SK-N-SH treated with all-trans-retinoic acid at 6 μM for 48 hours (cell line): ENCODE measurements at regions not wholly inside any gene's neighbourhood (a gene's known extent, or its start where the extent isn't known, plus 50 kb on each side); places are given as distances from the start of the nearest gene placed in this dataset.

Experiments used
- ATAC-seq: fragments of 200-7000 bp; cut with Tn5 transposase; 3 replicates; pipeline ENCODE4 v1.9.1; 2020; ENCODE audit warnings: mild to moderate bottlenecking, moderate library complexity
- ARNTL ChIP-seq: fragments of 450-650 bp; formaldehyde crosslinking; IDR thresholded peaks from 2 replicates; pipeline ENCODE4 v1.5.0; 2020; ENCODE audit warnings: low read depth, mild to moderate bottlenecking, moderate library complexity, borderline replicate concordance
- BACH2 ChIP-seq: fragments of 250-450 bp; sonication (Bioruptor Pico); IDR thresholded peaks from 2 replicates; pipeline ENCODE4 v1.9.0; 2021; ENCODE audit warnings: mild to moderate bottlenecking, borderline replicate concordance
- CREB5 ChIP-seq: fragments of 250-450 bp; sonication (Bioruptor Pico); IDR thresholded peaks from 2 replicates; pipeline ENCODE4 v1.5.1; 2020; ENCODE audit warnings: low read depth, mild to moderate bottlenecking, moderate library complexity
- ESRRG ChIP-seq: fragments of 250-450 bp; sonication (Bioruptor Pico); IDR thresholded peaks from 2 replicates; pipeline ENCODE4 v1.6.1; 2021; ENCODE audit warnings: mild to moderate bottlenecking
- ISL1 ChIP-seq: fragments of 250-450 bp; sonication (Bioruptor Pico); IDR thresholded peaks from 2 replicates; pipeline ENCODE4 v2.1.2; 2022; ENCODE audit warnings: mild to moderate bottlenecking, moderate library complexity
- POU6F1 ChIP-seq: fragments of 250-450 bp; sonication (Bioruptor Pico); IDR thresholded peaks from 2 replicates; pipeline ENCODE4 v1.8.0; 2021; ENCODE audit warnings: low read depth, mild to moderate bottlenecking, moderate library complexity, borderline replicate concordance
- PPARA ChIP-seq: fragments of 250-450 bp; sonication (Bioruptor Pico); IDR thresholded peaks from 2 replicates; pipeline ENCODE4 v1.5.0; 2020; ENCODE audit warnings: mild to moderate bottlenecking, borderline replicate concordance
- RARB ChIP-seq: fragments of 250-450 bp; sonication (Bioruptor Pico); IDR thresholded peaks from 2 replicates; pipeline ENCODE4 v1.8.0; 2021; ENCODE audit warnings: mild to moderate bottlenecking, moderate library complexity
- SNAI2 ChIP-seq: fragments of 250-450 bp; sonication (Bioruptor Pico); IDR thresholded peaks from 2 replicates; pipeline ENCODE4 v1.5.0; 2020; ENCODE audit warnings: mild to moderate bottlenecking, moderate library complexity
- TCF4 ChIP-seq: fragments of 250-450 bp; sonication (Bioruptor Pico); IDR thresholded peaks from 2 replicates; pipeline ENCODE4 v1.8.0; 2021; ENCODE audit warnings: mild to moderate bottlenecking, moderate library complexity, borderline replicate concordance
- TOX ChIP-seq: fragments of 250-450 bp; sonication (Bioruptor Pico); IDR thresholded peaks from 2 replicates; pipeline ENCODE4 v1.8.0; 2021; ENCODE audit warnings: mild to moderate bottlenecking, moderate library complexity, borderline replicate concordance
- ZC3H10 ChIP-seq: fragments of 250-450 bp; sonication (Bioruptor Pico); IDR thresholded peaks from 2 replicates; pipeline ENCODE4 v1.5.1; 2021; ENCODE audit warnings: mild to moderate bottlenecking, moderate library complexity
- ZFP3 ChIP-seq: fragments of 250-450 bp; sonication (Bioruptor Pico); IDR thresholded peaks from 2 replicates; pipeline ENCODE4 v1.5.0; 2020; ENCODE audit warnings: mild to moderate bottlenecking, moderate library complexity
- ZFP30 ChIP-seq: fragments of 450-650 bp; formaldehyde crosslinking; IDR thresholded peaks from 2 replicates; pipeline ENCODE4 v1.5.0; 2022; ENCODE audit warnings: mild to moderate bottlenecking, moderate library complexity
- ZNF565 ChIP-seq: fragments of 450-650 bp; formaldehyde crosslinking; conservative IDR thresholded peaks from 2 replicates; pipeline ENCODE4 v1.5.0; 2020; ENCODE audit warnings: low read depth, mild to moderate bottlenecking, moderate library complexity

GRCh38 chr6:125481056-125481455 lies 179.3 kb upstream of the HDDC2 start:
- no peak for ATAC-seq
- TF ChIP-seq SNAI2 (CRISPR knock-in tag): no peak
- no peak for TF ChIP-seq TCF4 (CRISPR knock-in tag)
- no peak for TF ChIP-seq RARB
- TF ChIP-seq POU6F1 (CRISPR knock-in tag): no peak
- TF ChIP-seq ZFP30 (CRISPR knock-in tag): no peak
- TF ChIP-seq ESRRG (CRISPR knock-in tag): no peak
- TF ChIP-seq, all 23 proteins: peak for 0

- no peak for ATAC-seq
- no peak for TF ChIP-seq RARB
- no peak for TF ChIP-seq CREB5 (CRISPR knock-in tag)
- TF ChIP-seq ZNF565: no peak
- no peak for TF ChIP-seq ZFP30 (CRISPR knock-in tag)
- TF ChIP-seq ZFP3 (CRISPR knock-in tag): no peak
- TF ChIP-seq ARNTL (CRISPR knock-in tag): no peak
Observed at GRCh38 chr6:125485757-125486156, 184.0 kb upstream of the HDDC2 start.

- no peak for ATAC-seq
- TF ChIP-seq POU6F1 (CRISPR knock-in tag) (no peak), BACH2 (CRISPR knock-in tag) (no peak)
- TF ChIP-seq, all 23 proteins: peak for 0
Observed at GRCh38 chr6:125486881-125487280, 185.1 kb upstream of the HDDC2 start.

- TF ChIP-seq BACH2 (CRISPR knock-in tag): no peak
- no peak for TF ChIP-seq ISL1
- no peak for TF ChIP-seq TOX (CRISPR knock-in tag)
- TF ChIP-seq POU6F1 (CRISPR knock-in tag): no peak
- no peak for TF ChIP-seq PPARA (CRISPR knock-in tag)
- TF ChIP-seq ZC3H10: no peak
- no peak for TF ChIP-seq ARNTL (CRISPR knock-in tag)
- TF ChIP-seq ZNF565: no peak
- TF ChIP-seq, all 23 proteins: peak for 0
- no peak for ATAC-seq
Observed at GRCh38 chr6:125489579-125490285, 188.0 kb upstream of the HDDC2 start.

GRCh38 chr6:125491860-125492618 lies 190.3 kb upstream of the HDDC2 start:
- no peak for ATAC-seq
- TF ChIP-seq ARNTL (CRISPR knock-in tag): no peak
- TF ChIP-seq POU6F1 (CRISPR knock-in tag): no peak
